GM19372 (cell line): ENCODE measurements at regions not wholly inside any gene's neighbourhood (a gene's known extent, or its start where the extent isn't known, plus 50 kb on each side); places are given as distances from the start of the nearest gene placed in this dataset.

Experiments used
- ATAC-seq: cut with Tn5 transposase; IDR thresholded peaks from one replicate; pipeline ENCODE4 v1.9.1; 2021; ENCODE audit warnings: mild to moderate bottlenecking, low read depth, moderate library complexity; ENCODE audit not compliant: unreplicated experiment

DNA sequence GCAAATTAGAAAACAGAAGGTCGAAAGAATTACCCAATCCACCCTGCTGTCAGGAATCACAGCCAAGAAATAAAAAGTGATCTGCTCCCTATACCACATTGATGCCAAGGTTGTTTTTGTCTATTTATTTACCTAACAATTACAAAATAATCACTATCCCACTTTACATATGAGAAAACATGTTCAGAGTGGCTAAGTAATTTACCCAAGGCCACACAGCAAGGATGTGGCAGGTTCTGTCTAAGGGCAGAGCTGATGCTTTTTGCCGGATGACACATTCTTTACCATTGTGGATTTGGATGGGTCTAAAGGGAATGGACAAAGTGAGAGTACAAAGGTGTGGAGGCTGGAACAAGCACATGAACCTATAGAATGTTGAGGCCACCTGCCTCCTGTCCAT lies 460.7 kb downstream of the INSC start:
- ATAC-seq = no peak

DNA sequence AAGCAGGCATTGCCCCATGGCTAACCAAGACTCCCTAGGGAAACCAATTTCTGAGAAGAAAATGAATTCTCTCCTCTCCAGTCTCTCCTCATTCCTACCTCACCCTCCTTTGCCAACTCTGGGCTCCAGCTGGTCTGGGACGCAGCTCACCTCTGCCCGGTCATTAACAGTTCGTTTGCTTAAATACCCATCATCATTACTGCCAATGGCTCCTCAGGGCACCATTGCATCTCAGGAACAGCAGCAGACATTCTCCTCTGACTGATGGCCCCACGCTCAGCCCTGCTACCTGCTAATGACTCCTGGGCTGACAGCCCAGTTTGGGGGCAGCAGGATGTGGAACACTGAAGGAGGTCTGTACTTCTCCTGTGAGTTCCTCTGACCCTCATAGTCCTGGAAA lies 462.0 kb downstream of the INSC start:
- ATAC-seq = no peak

DNA sequence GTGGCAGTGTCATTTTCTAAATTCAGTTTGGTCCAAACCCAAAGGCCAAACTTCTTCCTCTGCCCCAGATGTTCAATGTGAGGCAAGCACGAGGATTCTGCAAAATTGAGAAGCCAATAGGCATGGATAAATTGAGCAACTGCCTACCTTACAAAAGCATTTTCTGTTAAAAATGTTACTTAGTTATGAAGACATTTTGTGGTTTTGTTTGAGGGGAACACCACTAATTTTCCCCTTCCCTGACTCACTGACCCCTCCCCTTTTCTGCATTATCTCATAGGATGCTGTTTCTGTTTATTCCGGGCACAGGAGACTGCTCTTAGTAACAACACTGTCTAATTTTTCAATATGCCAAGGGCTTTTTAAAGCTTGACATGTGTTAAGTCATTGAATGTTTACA lies 462.8 kb downstream of the INSC start:
- ATAC-seq = no peak

GRCh38 chr11:15579287-15580001 lies 464.7 kb downstream of the INSC start:
- no peak for ATAC-seq

GRCh38 chr11:15580056-15580774 lies 465.5 kb downstream of the INSC start:
- no peak for ATAC-seq

GRCh38 chr11:15580775-15581095 lies 466.0 kb downstream of the INSC start:
- no peak for ATAC-seq

- ATAC-seq = no peak
These were observed 469.4 kb downstream of the INSC start for GRCh38 chr11:15584158-15584557.

DNA sequence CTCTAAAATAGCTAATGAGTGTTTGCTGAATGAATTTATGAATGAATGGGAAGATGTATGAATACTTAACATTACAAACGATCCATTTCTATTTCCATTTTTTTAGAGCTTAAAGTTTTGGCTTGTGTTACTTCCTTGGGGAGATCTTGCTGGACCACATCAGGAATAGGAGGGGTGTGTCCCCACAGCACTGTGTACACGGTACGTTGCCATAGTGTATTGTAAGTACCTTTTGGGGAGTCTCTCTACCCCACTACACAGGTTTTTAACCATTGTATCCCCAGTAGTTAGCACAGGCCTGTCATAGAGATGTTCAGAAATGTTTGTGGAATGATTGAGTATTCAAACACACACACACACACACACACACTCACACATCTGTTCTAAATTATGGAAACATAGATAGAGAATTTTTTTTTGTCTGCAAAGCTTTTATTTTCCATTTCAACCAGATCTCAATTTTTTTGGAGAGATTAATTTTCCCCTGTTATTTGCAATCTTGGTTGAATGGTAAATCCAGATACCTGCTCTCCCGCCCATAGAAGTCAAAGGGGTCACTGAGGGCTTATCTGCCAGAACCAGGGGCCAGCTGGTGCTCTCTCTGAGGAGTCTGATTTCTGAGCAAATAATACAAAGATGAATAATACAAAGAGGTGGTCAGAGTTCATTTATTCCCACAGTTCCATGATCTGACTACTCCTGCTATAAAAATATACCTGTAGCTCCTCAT lies 471.0 kb downstream of the INSC start:
- ATAC-seq = no peak

DNA sequence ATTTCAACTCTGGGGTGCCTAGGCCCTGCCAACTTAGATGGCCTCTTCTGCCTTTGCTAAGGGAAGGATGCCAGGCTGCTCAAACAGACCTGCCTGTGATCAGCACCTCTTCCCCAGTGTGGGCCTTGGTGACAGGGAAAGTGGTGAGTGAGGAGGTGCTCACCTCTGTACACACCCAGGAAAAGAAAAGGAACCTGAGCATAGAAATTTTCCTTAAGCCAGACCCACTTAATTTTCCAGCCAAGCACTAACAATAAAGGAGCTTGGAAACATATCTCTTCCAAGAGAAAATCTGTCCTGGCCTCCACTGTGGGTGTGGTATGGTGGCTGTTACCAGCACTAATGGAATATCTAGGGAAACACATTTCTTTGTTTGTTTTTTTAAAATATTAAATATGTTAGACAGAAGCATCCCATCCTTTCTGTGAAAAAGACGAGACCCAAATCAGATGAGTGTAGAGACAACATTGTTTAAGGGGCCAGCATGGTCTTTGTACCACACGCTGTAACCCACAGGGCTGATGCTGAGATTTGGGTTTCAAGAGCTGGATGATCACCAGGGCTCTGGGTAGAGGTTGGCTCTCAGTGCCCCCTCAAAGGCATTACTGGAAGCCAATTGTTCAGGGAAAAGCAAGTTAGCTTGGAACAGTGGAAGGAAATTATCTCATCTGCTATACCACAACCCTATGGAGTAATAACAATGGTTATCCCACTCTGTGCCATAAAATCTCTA lies 472.2 kb downstream of the INSC start:
- no peak for ATAC-seq

DNA sequence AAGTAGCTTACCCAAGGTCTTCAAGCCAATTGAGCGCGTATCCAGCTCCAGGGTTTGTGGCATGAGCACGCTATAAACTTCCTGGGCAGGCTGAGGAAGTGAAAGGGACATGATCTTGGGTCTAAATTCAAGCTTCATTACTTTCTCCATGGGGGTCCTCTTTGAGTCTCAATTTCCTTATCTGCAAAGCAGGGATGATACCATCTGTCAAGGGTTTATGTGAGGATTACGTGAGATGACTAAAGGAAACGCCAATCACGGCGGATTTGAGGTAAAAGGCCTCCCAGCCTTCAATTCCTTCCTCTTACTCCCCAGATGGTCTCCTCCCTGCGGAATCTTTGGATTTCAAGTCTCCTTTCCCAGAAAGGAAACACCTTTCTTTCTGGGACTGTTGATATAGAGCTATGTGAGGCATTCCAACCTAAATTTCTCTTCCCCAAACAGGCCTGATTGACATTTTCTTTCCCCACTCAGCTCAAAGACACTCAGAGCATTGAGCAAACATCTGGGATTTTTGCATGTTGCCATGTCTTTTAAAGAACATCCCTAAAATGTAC lies 474.4 kb downstream of the INSC start:
- ATAC-seq = no peak

DNA sequence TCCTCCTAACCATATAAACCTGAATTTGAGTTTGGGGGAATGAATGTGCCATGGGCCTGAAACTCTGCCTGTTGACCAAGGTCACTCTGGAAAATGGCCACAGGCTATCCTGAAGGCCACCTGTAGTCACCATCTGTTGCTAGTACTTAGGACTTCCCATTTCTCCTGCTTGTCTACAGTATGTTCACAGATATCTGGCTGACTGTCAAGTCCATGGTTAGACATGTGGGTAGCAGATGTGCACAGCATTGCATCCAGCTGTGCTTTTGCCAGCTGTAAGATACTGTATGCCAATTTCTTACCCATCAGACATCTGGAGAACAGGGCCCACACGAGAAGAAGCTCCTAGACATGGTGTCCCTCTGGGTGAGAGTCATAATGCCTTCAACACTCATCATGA lies 475.4 kb downstream of the INSC start:
- ATAC-seq = no peak

- no peak for ATAC-seq
These were observed 476.4 kb downstream of the INSC start for GRCh38 chr11:15591112-15591537.

DNA sequence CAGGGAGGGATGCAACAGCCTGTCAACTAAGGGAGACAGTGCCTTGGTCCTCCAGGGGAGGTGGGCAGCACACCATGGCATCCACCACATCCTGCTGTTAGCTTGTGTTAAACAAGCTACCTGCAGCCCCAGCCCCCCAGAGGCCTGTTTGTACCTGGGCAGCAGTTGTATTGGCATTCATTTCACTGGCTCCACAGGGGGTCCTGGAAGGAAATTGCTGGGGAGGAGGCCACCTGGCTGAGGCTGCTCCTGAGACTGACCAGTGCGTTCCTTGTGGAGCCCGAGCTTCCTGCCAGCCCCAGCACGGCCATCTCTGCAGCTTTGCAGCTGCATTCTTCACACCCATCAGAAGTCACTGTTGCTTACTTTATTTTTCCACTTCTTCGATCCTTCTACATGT lies 479.9 kb downstream of the INSC start:
- no peak for ATAC-seq

GRCh38 chr11:15599376-15599775 lies 484.7 kb downstream of the INSC start:
- no peak for ATAC-seq

- ATAC-seq = no peak
These were observed 487.3 kb downstream of the INSC start for GRCh38 chr11:15602047-15602446.

- ATAC-seq = no peak
These were observed 488.3 kb downstream of the INSC start for GRCh38 chr11:15602785-15603567.

DNA sequence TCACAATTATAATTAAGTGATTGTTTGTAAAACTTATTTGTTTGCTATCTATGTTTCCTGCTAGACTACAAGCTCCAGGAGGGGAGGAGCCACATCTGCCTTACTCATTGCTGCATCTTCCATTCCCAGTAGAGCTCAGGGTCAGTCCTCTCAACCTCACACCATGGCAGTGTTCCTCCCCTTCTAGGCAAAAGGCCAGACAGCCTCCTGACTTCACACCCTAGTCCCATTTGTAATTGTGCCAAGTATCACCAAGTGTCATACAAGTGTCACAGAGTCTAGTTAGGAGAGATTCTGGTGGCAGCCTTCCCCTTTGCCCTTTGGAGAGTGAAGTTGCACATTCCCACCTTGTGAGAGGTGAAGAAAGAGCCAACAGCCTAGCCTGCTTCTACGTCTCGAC lies 490.4 kb downstream of the INSC start:
- no peak for ATAC-seq

GRCh38 chr11:15607361-15608036 lies 492.8 kb downstream of the INSC start:
- no peak for ATAC-seq

GRCh38 chr11:15609445-15609844 lies 494.7 kb downstream of the INSC start:
- ATAC-seq = no peak
